Kidney (tissue), 13 donors: ENCODE measurements at regions not wholly inside any gene's neighbourhood (a gene's known extent, or its start where the extent isn't known, plus 50 kb on each side); places are given as distances from the start of the nearest gene placed in this dataset.

Experiments
- DNase-seq, 5 donors: peaks; one replicate each; pipeline ENCODE4 v3.0.0-alpha.2; 2013 to 2020
- FAIRE-seq: peaks from 2 replicates; lab custom pipeline; 2012; peaks lifted over from hg19 to GRCh38; lab: Jason Lieb, UNC
- H3K27ac ChIP-seq, 2 donors: one replicate each; pipeline ENCODE4 v1.7.0; 2013; ENCODE audit warnings: low read depth in 2 of 2, low read length in 2 of 2, inconsistent platforms in 1 of 2
- H3K27me3 ChIP-seq: one replicate; pipeline ENCODE4 v1.7.1; 2013; ENCODE audit warnings: low read length, inconsistent platforms; ENCODE audit not compliant: control insufficient read depth, insufficient read depth
- H3K36me3 ChIP-seq, 3 donors: one replicate each; pipeline versions ENCODE4 v1.7.0 to v1.7.1; 2013; ENCODE audit warnings: low read length in 3 of 3, control low read depth in 1 of 3, inconsistent platforms in 1 of 3; ENCODE audit not compliant: insufficient read depth in 3 of 3, control insufficient read depth in 2 of 3
- H3K4me1 ChIP-seq, 3 donors: one replicate each; pipeline versions ENCODE4 v1.7.0 to v1.7.1; 2013; ENCODE audit warnings: low read length in 3 of 3, inconsistent platforms in 1 of 3, low read depth in 1 of 3; ENCODE audit not compliant: control insufficient read depth in 2 of 3, insufficient read depth in 2 of 3
- H3K4me3 ChIP-seq, 3 donors: one replicate each; pipeline versions ENCODE4 v1.7.0 to v1.8.1; 2013; ENCODE audit warnings: low read length in 3 of 3, control low read depth in 1 of 3, inconsistent platforms in 1 of 3
- H3K9ac ChIP-seq, 3 donors: one replicate each; pipeline versions ENCODE4 v1.7.0 to v1.7.1; 2013; ENCODE audit warnings: low read length in 3 of 3, control low read depth in 1 of 3, inconsistent platforms in 1 of 3
- H3K9me3 ChIP-seq, 3 donors: one replicate each; pipeline versions ENCODE4 v1.7.0 to v1.7.1; 2013; ENCODE audit warnings: low read length in 3 of 3, control low read depth in 1 of 3, inconsistent platforms in 1 of 3; ENCODE audit not compliant: control insufficient read depth in 2 of 3, insufficient read depth in 1 of 3
- CTCF ChIP-seq: IDR thresholded peaks from 3 replicates; pipeline ENCODE4 v1.5.1; 2012; ENCODE audit warnings: mild to moderate bottlenecking, moderate library complexity, borderline replicate concordance; ENCODE audit not compliant: insufficient read depth; ENCODE audit errors: extremely low read depth
- intact Hi-C: fragments of 100-400 bp; cut with DNase I; formaldehyde crosslinking; loops from one replicate; pipeline ENCODE4 v1.11.1; 2022
- donor health status: control.
- donor health status: control.
- donor health status: control.
- donor health status: control.
- donor health status: control.
- donor health status: DM: yes; HTN: yes; CAD: no.
- donor health status: Normal renal cell carcinoma (clear cell type).

GRCh38 chr3:94217406-94217805 lies 154.5 kb downstream of the NSUN3 start:
- Histone ChIP-seq H3K27ac (no peak overlapping the region), H3K9ac (no peak overlapping the region), H3K4me3 (no peak overlapping the region), H3K36me3 (no peaks in the 10 kb centered on the region), H3K4me1 (no peaks in the 10 kb centered on the region), H3K27me3 (no peaks in the 10 kb centered on the region), H3K9me3 (peaks cover 0 to 3% (median 0%) of the 10 kb centered on the region in 3 donors)
- intact Hi-C loops = no loop called here
- DNase-seq = no peak
- TF ChIP-seq CTCF = no peak
- no peak for FAIRE-seq

- TF ChIP-seq CTCF = no peak
- FAIRE-seq (no peak), DNase-seq (no peak)
- H3K4me3 ChIP-seq = no peak overlapping the region
- no peaks in the 10 kb centered on the region for H3K4me1 ChIP-seq
- H3K27ac ChIP-seq = no peak overlapping the region
- no peak overlapping the region for H3K9ac ChIP-seq
- no peaks in the 10 kb centered on the region for H3K9me3 ChIP-seq
- no peaks in the 10 kb centered on the region for H3K36me3 ChIP-seq
- intact Hi-C loops = no loop called here
- H3K27me3 ChIP-seq = no peaks in the 10 kb centered on the region
These were observed 157.6 kb downstream of the NSUN3 start for GRCh38 chr3:94220426-94220825.

GRCh38 chr3:94221829-94222228 lies 159.0 kb downstream of the NSUN3 start:
- no peak for TF ChIP-seq CTCF
- Histone ChIP-seq H3K4me1 (no peaks in the 10 kb centered on the region), H3K27me3 (no peaks in the 10 kb centered on the region), H3K9me3 (no peaks in the 10 kb centered on the region), H3K27ac (no peak overlapping the region), H3K4me3 (no peak overlapping the region), H3K9ac (no peak overlapping the region), H3K36me3 (no peaks in the 10 kb centered on the region)
- FAIRE-seq = no peak
- intact Hi-C loops = no loop called here
- no peak for DNase-seq

- no peak for FAIRE-seq
- H3K27ac ChIP-seq = no peak overlapping the region
- peak in 2 of 5 donors; percentile 8 to 43 for DNase-seq
- no peaks in the 10 kb centered on the region for H3K36me3 ChIP-seq
- H3K4me3 ChIP-seq = no peak overlapping the region
- no peaks in the 10 kb centered on the region for H3K4me1 ChIP-seq
- no peaks in the 10 kb centered on the region for H3K9me3 ChIP-seq
- intact Hi-C loops = no loop called here
- H3K9ac ChIP-seq = no peak overlapping the region
- no peaks in the 10 kb centered on the region for H3K27me3 ChIP-seq
- TF ChIP-seq CTCF = no peak
These were observed 162.4 kb downstream of the NSUN3 start for GRCh38 chr3:94225148-94225865.
